Spleen (tissue), 7 donors: ENCODE measurements at regions not wholly inside any gene's neighbourhood (a gene's known extent, or its start where the extent isn't known, plus 50 kb on each side); places are given as distances from the start of the nearest gene placed in this dataset.

Experiments used
- CTCF ChIP-seq, 11 experiments: fragments of 200-600 bp in 7 of 11; fragments of 450-650 bp in 4 of 11; sonication (generic) in 4 of 11; IDR thresholded peaks in 8 of 11; conservative IDR thresholded peaks in 3 of 11; 1 replicate in 7 of 11; 2 replicates in 4 of 11; pipeline versions ENCODE4 v1.4.0 to v1.8.0; 2016 to 2021; ENCODE audit warnings: antibody characterized with exemption in 11 of 11, inconsistent platforms in 4 of 11, mild to moderate bottlenecking in 1 of 11
- POLR2AphosphoS5 ChIP-seq, 3 donors: sonication (generic); formaldehyde crosslinking; IDR thresholded peaks; one replicate each; pipeline ENCODE4 v1.5.1; 2017; ENCODE audit warnings: antibody characterized with exemption in 3 of 3
- donor health status: DM: no; HTN: no; CAD: no; lungs with moderate emphysema.
- donor health status: DM: no; HTN: no; CAD: no.
- donor health status: DM: no; HTN: no; CAD: no.

GRCh38 chr6:131490441-131490840 lies 82.6 kb upstream of the ARG1 start:
- TF ChIP-seq POLR2AphosphoS5 (IDR thresholded peaks at IDR 0.05) (no peak), CTCF (IDR thresholded peaks at IDR 0.05 in 8 of 11, conservative IDR thresholded peaks at IDR 0.05 in 3 of 11) (no peak)
